ENCODE measurements at regions not wholly inside any gene's neighbourhood (a gene's known extent, or its start where the extent isn't known, plus 50 kb on each side); places are given as distances from the start of the nearest gene placed in this dataset.

DNA sequence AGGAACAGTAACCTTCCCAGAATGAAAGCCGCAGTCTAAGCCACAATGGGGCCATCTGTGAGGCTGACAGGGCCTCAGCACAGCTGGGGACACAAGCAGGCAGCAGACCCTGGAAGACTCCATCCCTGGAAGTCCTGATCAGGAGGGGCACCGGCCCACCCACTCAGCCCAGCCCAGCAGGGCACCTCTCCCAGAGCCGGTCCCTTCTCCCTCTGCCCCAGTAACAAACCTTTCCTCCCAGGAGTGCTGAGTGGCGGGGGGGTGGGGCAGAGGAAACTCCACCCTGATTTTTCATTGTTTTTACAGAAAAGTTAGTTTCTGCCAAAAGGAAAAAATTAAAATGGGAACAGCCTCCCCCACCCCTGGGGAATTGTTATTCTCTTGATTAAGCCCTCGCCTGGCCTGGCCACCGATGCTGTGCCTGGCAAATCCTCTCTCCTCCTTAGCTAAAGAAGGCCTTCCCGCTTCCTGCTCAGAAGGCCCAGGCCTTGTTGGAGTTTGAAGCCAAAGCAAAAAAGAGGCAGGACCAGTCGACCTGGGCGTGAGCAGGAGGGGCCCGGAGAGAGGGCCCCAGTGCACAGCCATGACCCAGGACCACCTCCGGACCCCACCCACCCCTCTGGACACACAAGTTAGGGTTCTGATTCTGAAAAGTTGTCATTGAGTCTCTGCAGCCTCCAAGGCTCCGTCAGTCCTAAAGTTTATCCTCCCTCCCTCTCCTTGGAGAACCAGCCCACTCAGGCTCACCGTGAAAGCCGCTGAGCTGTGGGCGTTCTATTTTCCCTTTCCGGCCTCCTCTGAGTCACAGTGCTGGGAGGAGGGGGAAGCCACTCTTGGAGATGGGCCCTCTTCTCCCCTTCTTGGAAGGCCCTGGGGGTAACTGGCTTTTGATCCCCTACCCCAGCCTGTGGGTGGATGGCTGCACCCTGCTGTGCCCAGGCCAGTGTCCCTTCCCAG, 128.4 kb upstream of the TNRC6C start:
- TF ChIP-seq POLR2A (IDR thresholded peaks at IDR 0.05; ENCODE audit: control extremely low read depth in 1 of 2, low read depth in 2 of 2, low read length in 2 of 2) (no peak), RAD21 (IDR thresholded peaks at IDR 0.05 in 1 of 2, conservative IDR thresholded peaks at IDR 0.05 in 1 of 2; ENCODE audit: low read depth in 2 of 2, low read length in 2 of 2) (no peak), CBX5 (IDR thresholded peaks at IDR 0.05; ENCODE audit: low read depth, low read length) (no peak), EZH2 (IDR thresholded peaks at IDR 0.05; ENCODE audit: low read depth, low read length, severe bottlenecking) (no peak), CTBP2 (IDR thresholded peaks at IDR 0.05; ENCODE audit: borderline replicate concordance, insufficient read depth, insufficient read length, low read length) (no peak), CTCF (IDR thresholded peaks at IDR 0.05; ENCODE audit: control extremely low read depth in 1 of 3, insufficient read depth in 1 of 3, low read depth in 1 of 3, low read length in 3 of 3) (no peak), JUND (IDR thresholded peaks at IDR 0.05; ENCODE audit: low read length) (no peak), TEAD4 (IDR thresholded peaks at IDR 0.05; ENCODE audit: low read depth, low read length) (no peak), NRF1 (IDR thresholded peaks at IDR 0.05; ENCODE audit: low read depth, low read length) (no peak), SIX5 (IDR thresholded peaks at IDR 0.05; ENCODE audit: low read depth, low read length) (no peak)
- TF ChIP-seq, protein P1, sequence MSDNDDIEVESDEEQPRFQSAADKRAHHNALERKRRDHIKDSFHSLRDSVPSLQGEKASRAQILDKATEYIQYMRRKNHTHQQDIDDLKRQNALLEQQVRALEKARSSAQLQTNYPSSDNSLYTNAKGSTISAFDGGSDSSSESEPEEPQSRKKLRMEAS (IDR thresholded peaks at IDR 0.05), result no peak
